Astrocyte of the hippocampus (primary cell): ENCODE measurements at regions not wholly inside any gene's neighbourhood (a gene's known extent, or its start where the extent isn't known, plus 50 kb on each side); places are given as distances from the start of the nearest gene placed in this dataset.
"Not testable (repeated sequence)": the region's sequence is repeated elsewhere in the genome, so short reads cannot be mapped to it uniquely, and the experiment has no call there.

Source experiments
- DNase-seq: peaks from one replicate; pipeline ENCODE4 v3.0.0; 2011; ENCODE audit warnings: low read depth, low spot score

- not testable (repeated sequence) for DNase-seq
These were observed 50.5 kb upstream of the MED13L start for GRCh38 chr12:116327992-116328391.

- DNase-seq, result no peak
These were observed 54.4 kb upstream of the MED13L start for GRCh38 chr12:116331876-116332275.

GRCh38 chr12:116332705-116333380 is 55.4 kb upstream of the MED13L start:
- peak; percentile 11 for DNase-seq

- DNase-seq, result no peak
These were observed 55.9 kb upstream of the MED13L start for GRCh38 chr12:116333402-116333801.

- DNase-seq, result no peak
These were observed 59.1 kb upstream of the MED13L start for GRCh38 chr12:116336542-116337065.

GRCh38 chr12:116337312-116337711 is 59.8 kb upstream of the MED13L start:
- peak; percentile 28 for DNase-seq

- DNase-seq, result no peak
These were observed 60.8 kb upstream of the MED13L start for GRCh38 chr12:116338064-116338846.

- no peak for DNase-seq
These were observed 61.6 kb upstream of the MED13L start for GRCh38 chr12:116339062-116339461.

GRCh38 chr12:116339800-116340371 is 62.4 kb upstream of the MED13L start:
- no peak for DNase-seq

GRCh38 chr12:116343331-116343884 is 65.9 kb upstream of the MED13L start:
- no peak for DNase-seq

GRCh38 chr12:116346222-116346621 is 68.7 kb upstream of the MED13L start:
- DNase-seq, result peak; percentile 54

GRCh38 chr12:116346741-116347140 is 69.2 kb upstream of the MED13L start:
- peak; percentile 83 for DNase-seq

- no peak for DNase-seq
These were observed 69.8 kb upstream of the MED13L start for GRCh38 chr12:116347265-116347664.

GRCh38 chr12:116352315-116352835 is 74.9 kb upstream of the MED13L start:
- no peak for DNase-seq

GRCh38 chr12:116353958-116354357 is 76.5 kb upstream of the MED13L start:
- DNase-seq, result no peak

GRCh38 chr12:116354534-116354933 is 77.0 kb upstream of the MED13L start:
- DNase-seq, result no peak

- no peak for DNase-seq
These were observed 77.7 kb upstream of the MED13L start for GRCh38 chr12:116354950-116355783.

- no peak for DNase-seq
These were observed 81.0 kb upstream of the MED13L start for GRCh38 chr12:116358536-116358892.

- DNase-seq, result peak; percentile 99
These were observed 81.6 kb upstream of the MED13L start for GRCh38 chr12:116358893-116359761.
